ENCODE measurements at regions not wholly inside any gene's neighbourhood (a gene's known extent, or its start where the extent isn't known, plus 50 kb on each side); places are given as distances from the start of the nearest gene placed in this dataset.

- DNase-seq: no peak
- no peak overlapping the region for H2BK5ac ChIP-seq (ENCODE audit: low read depth, low read length, poor library complexity, severe bottlenecking)
- no peak overlapping the region for H3K18ac ChIP-seq (ENCODE audit: low read depth in 1 of 2, low read length in 2 of 2)
- peaks cover 4% of the 10 kb centered on the region for H3K9me3 ChIP-seq (ENCODE audit: control insufficient read depth, low read length)
- H4K8ac ChIP-seq (ENCODE audit: low read length): no peak overlapping the region
- H3K27me3 ChIP-seq (ENCODE audit: control insufficient read depth in 1 of 2, insufficient read depth in 1 of 2, low read length in 2 of 2): no peaks in the 10 kb centered on the region
- no peak overlapping the region for H3K4ac ChIP-seq (ENCODE audit: low read depth in 1 of 2, low read length in 2 of 2)
- H2AFZ ChIP-seq (ENCODE audit: low read depth, low read length): no peak overlapping the region
- H3K23ac ChIP-seq (ENCODE audit: low read length in 2 of 2): no peak overlapping the region
- H2AK5ac ChIP-seq (ENCODE audit: low read length, severe bottlenecking): no peak overlapping the region
- H3K4me2 ChIP-seq (ENCODE audit: low read length, poor library complexity, severe bottlenecking): no peak overlapping the region
- H2BK12ac ChIP-seq (ENCODE audit: low read length in 2 of 2): no peak overlapping the region
- H3K14ac ChIP-seq (ENCODE audit: low read length in 2 of 2): no peak overlapping the region
- H4K91ac ChIP-seq (ENCODE audit: low read length): no peak overlapping the region
- no peaks in the 10 kb centered on the region for H3K79me1 ChIP-seq (replicated peaks; ENCODE audit: low read length, poor library complexity, severe bottlenecking)
- H3K9ac ChIP-seq (ENCODE audit: low read length): no peak overlapping the region
- H2BK15ac ChIP-seq (ENCODE audit: low read depth, poor library complexity, severe bottlenecking): no peak overlapping the region
- no CpG with 5 or more reads among the region's 1 CpG for WGBS
- H2BK120ac ChIP-seq (ENCODE audit: low read depth, low read length): no peak overlapping the region
- peaks cover 12% of the 10 kb centered on the region for H3K4me1 ChIP-seq (ENCODE audit: control insufficient read depth, insufficient read depth, low read depth, low read length)
- no peak overlapping the region for H3K4me3 ChIP-seq (ENCODE audit: insufficient read depth in 1 of 2, low read depth in 1 of 2, low read length in 2 of 2)
- no peak overlapping the region for H3K27ac ChIP-seq (ENCODE audit: low read length, poor library complexity, severe bottlenecking)
- no peaks in the 10 kb centered on the region for H3K36me3 ChIP-seq (ENCODE audit: control insufficient read depth in 1 of 2, insufficient read depth in 2 of 2, low read depth in 1 of 2, low read length in 2 of 2)
Observed at GRCh38 chr2:203805486-203805838, 62.1 kb upstream of the CTLA4 start.

DNA sequence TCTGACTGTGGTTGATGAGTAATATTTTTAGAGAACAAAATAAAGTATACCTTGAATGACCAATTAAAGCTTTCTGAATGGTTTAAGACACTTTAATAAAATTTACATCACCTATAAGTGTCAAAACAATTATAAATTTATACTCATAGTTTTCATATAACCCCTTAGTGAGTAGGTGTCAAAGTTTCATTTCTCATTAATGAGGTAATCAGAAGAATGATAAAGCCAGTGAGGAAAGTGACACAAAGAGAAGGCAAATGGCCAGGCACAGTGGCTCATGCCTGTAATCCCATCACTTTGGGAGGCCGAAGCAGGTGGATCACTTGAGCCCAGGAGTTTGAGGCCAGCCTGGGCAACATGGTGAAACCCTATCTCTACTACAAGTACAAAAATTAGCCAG lies 60.8 kb upstream of the CTLA4 start:
- Histone ChIP-seq H2BK15ac (ENCODE audit: low read depth, poor library complexity, severe bottlenecking) (no peak overlapping the region), H3K9ac (ENCODE audit: low read length) (no peak overlapping the region), H3K14ac (ENCODE audit: low read length in 2 of 2) (no peak overlapping the region), H3K27me3 (ENCODE audit: control insufficient read depth in 1 of 2, insufficient read depth in 1 of 2, low read length in 2 of 2) (no peaks in the 10 kb centered on the region), H2BK120ac (ENCODE audit: low read depth, low read length) (no peak overlapping the region), H3K9me3 (ENCODE audit: control insufficient read depth, low read length) (peaks cover 4% of the 10 kb centered on the region), H2AFZ (ENCODE audit: low read depth, low read length) (no peak overlapping the region), H2AK5ac (ENCODE audit: low read length, severe bottlenecking) (peak overlapping the region; percentile 60), H3K4ac (ENCODE audit: low read depth in 1 of 2, low read length in 2 of 2) (no peak overlapping the region), H3K18ac (ENCODE audit: low read depth in 1 of 2, low read length in 2 of 2) (no peak overlapping the region), H4K91ac (ENCODE audit: low read length) (no peak overlapping the region), H4K8ac (ENCODE audit: low read length) (no peak overlapping the region), H3K27ac (ENCODE audit: low read length, poor library complexity, severe bottlenecking) (no peak overlapping the region), H3K4me1 (ENCODE audit: control insufficient read depth, insufficient read depth, low read depth, low read length) (peaks cover 15% of the 10 kb centered on the region), H3K4me3 (ENCODE audit: insufficient read depth in 1 of 2, low read depth in 1 of 2, low read length in 2 of 2) (no peak overlapping the region), H2BK5ac (ENCODE audit: low read depth, low read length, poor library complexity, severe bottlenecking) (no peak overlapping the region), H2BK12ac (ENCODE audit: low read length in 2 of 2) (no peak overlapping the region), H3K79me1 (replicated peaks; ENCODE audit: low read length, poor library complexity, severe bottlenecking) (no peaks in the 10 kb centered on the region), H3K4me2 (ENCODE audit: low read length, poor library complexity, severe bottlenecking) (no peak overlapping the region), H3K36me3 (ENCODE audit: control insufficient read depth in 1 of 2, insufficient read depth in 2 of 2, low read depth in 1 of 2, low read length in 2 of 2) (no peaks in the 10 kb centered on the region), H3K23ac (ENCODE audit: low read length in 2 of 2) (no peak overlapping the region)
- no peak for DNase-seq
- WGBS: 93% methylated on average over 1 of the region's 1 CpG

DNA sequence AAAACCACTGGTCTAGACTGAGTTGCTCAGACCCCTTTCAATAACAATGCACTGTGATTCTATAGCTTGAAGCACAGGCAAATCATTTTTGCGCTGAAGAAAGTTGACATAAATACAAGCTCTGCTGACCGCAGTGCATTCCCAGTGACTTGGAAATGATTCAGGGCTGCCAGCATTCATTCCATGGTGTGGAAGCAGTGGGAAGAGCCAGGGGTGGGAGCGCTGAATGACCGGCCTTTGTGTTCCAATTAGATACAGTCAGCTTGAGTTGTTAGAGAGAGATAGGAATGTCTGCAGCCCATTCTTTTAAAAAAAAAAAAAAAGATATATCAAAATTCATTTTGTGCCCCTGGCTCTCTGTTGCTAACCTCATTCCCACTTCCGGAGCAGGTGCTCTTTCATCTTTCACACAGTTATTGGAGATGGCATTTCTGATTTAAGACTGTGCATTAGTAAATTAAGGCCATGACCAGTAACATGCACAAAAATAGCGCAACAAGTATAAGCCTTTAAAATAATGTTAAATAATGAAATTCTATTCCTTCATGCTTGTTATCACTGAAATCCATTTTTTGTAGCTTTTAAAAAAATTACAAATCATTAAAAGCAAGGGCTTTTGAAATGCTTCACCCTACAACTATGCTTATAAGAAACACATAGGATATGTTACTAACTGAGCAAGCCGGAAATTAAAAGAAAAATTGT lies 59.4 kb upstream of the CTLA4 start:
- Histone ChIP-seq H3K23ac (ENCODE audit: low read length in 2 of 2) (no peak overlapping the region), H3K18ac (ENCODE audit: low read depth in 1 of 2, low read length in 2 of 2) (no peak overlapping the region), H3K27ac (ENCODE audit: low read length, poor library complexity, severe bottlenecking) (peak overlapping the region; percentile 62), H2BK12ac (ENCODE audit: low read length in 2 of 2) (no peak overlapping the region), H3K4me1 (ENCODE audit: control insufficient read depth, insufficient read depth, low read depth, low read length) (peaks cover 13% of the 10 kb centered on the region), H4K8ac (ENCODE audit: low read length) (no peak overlapping the region), H3K9ac (ENCODE audit: low read length) (peak overlapping the region; percentile 77), H2BK15ac (ENCODE audit: low read depth, poor library complexity, severe bottlenecking) (no peak overlapping the region), H3K14ac (ENCODE audit: low read length in 2 of 2) (no peak overlapping the region), H2BK120ac (ENCODE audit: low read depth, low read length) (no peak overlapping the region), H2AFZ (ENCODE audit: low read depth, low read length) (no peak overlapping the region), H3K4me2 (ENCODE audit: low read length, poor library complexity, severe bottlenecking) (no peak overlapping the region), H3K27me3 (ENCODE audit: control insufficient read depth in 1 of 2, insufficient read depth in 1 of 2, low read length in 2 of 2) (no peaks in the 10 kb centered on the region), H3K4ac (ENCODE audit: low read depth in 1 of 2, low read length in 2 of 2) (no peak overlapping the region), H3K9me3 (ENCODE audit: control insufficient read depth, low read length) (peaks cover 4% of the 10 kb centered on the region), H2BK5ac (ENCODE audit: low read depth, low read length, poor library complexity, severe bottlenecking) (no peak overlapping the region), H3K36me3 (ENCODE audit: control insufficient read depth in 1 of 2, insufficient read depth in 2 of 2, low read depth in 1 of 2, low read length in 2 of 2) (no peaks in the 10 kb centered on the region), H3K79me1 (replicated peaks; ENCODE audit: low read length, poor library complexity, severe bottlenecking) (no peaks in the 10 kb centered on the region), H4K91ac (ENCODE audit: low read length) (no peak overlapping the region), H3K4me3 (ENCODE audit: insufficient read depth in 1 of 2, low read depth in 1 of 2, low read length in 2 of 2) (peak overlapping the region in 1 of 2 experiments; percentile 38), H2AK5ac (ENCODE audit: low read length, severe bottlenecking) (no peak overlapping the region)
- whole genome bisulfite sequencing: 68% methylated on average over 4 of the region's 7 CpGs
- DNase-seq: peak; percentile 78

DNA sequence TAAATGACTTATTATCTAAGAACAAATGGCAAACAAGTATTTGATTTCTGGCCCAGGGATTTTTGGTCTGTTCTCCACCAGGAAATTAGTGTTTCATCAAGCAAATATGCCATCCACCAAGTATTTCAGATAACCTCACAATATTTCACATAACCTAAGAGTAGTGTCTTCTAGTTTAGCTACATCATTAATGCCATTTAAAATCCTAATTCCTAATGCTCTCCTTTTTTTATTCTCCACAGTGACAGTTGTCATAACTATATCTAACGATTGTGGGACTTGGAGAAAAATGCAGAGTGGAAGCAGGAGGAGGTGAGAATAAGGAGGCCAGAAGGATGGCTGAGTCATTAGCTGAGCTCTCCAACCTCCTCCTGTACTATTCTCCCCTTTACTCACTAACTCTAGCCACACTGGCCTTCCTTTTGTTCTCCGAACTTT lies 58.5 kb upstream of the CTLA4 start:
- 82% methylated on average over 1 of the region's 2 CpGs for WGBS
- H2BK15ac ChIP-seq (ENCODE audit: low read depth, poor library complexity, severe bottlenecking): no peak overlapping the region

More for the DNA sequence above, 58.5 kb upstream of the CTLA4 start:
- no peak overlapping the region for H3K4ac ChIP-seq (ENCODE audit: low read depth in 1 of 2, low read length in 2 of 2)
- no peak overlapping the region for H2AK5ac ChIP-seq (ENCODE audit: low read length, severe bottlenecking)
- DNase-seq: peak; percentile 32
- no peak overlapping the region for H3K18ac ChIP-seq (ENCODE audit: low read depth in 1 of 2, low read length in 2 of 2)
- H3K9me3 ChIP-seq (ENCODE audit: control insufficient read depth, low read length): peaks cover 4% of the 10 kb centered on the region
- no peak overlapping the region for H3K14ac ChIP-seq (ENCODE audit: low read length in 2 of 2)
- H3K4me3 ChIP-seq (ENCODE audit: insufficient read depth in 1 of 2, low read depth in 1 of 2, low read length in 2 of 2): peak overlapping the region in 1 of 2 experiments; percentile 10
- H3K4me1 ChIP-seq (ENCODE audit: control insufficient read depth, insufficient read depth, low read depth, low read length): peaks cover 8% of the 10 kb centered on the region
- H2BK5ac ChIP-seq (ENCODE audit: low read depth, low read length, poor library complexity, severe bottlenecking): no peak overlapping the region
- H3K79me1 ChIP-seq (replicated peaks; ENCODE audit: low read length, poor library complexity, severe bottlenecking): no peaks in the 10 kb centered on the region
- no peak overlapping the region for H3K4me2 ChIP-seq (ENCODE audit: low read length, poor library complexity, severe bottlenecking)
- H4K8ac ChIP-seq (ENCODE audit: low read length): peak overlapping the region; percentile 45
- H2AFZ ChIP-seq (ENCODE audit: low read depth, low read length): no peak overlapping the region
- peak overlapping the region; percentile 1 for H3K27ac ChIP-seq (ENCODE audit: low read length, poor library complexity, severe bottlenecking)
- peak overlapping the region; percentile 77 for H3K9ac ChIP-seq (ENCODE audit: low read length)
- H3K36me3 ChIP-seq (ENCODE audit: control insufficient read depth in 1 of 2, insufficient read depth in 2 of 2, low read depth in 1 of 2, low read length in 2 of 2): no peaks in the 10 kb centered on the region
- H3K23ac ChIP-seq (ENCODE audit: low read length in 2 of 2): no peak overlapping the region
- no peak overlapping the region for H2BK120ac ChIP-seq (ENCODE audit: low read depth, low read length)
- no peak overlapping the region for H4K91ac ChIP-seq (ENCODE audit: low read length)
- H2BK12ac ChIP-seq (ENCODE audit: low read length in 2 of 2): peak overlapping the region in 1 of 2 experiments; percentile 3
- H3K27me3 ChIP-seq (ENCODE audit: control insufficient read depth in 1 of 2, insufficient read depth in 1 of 2, low read length in 2 of 2): no peaks in the 10 kb centered on the region

Measured in mesenchymal stem cell (in vitro differentiated cells and primary cell).